WTC11 (cell line): ENCODE measurements at regions not wholly inside any gene's neighbourhood (a gene's known extent, or its start where the extent isn't known, plus 50 kb on each side); places are given as distances from the start of the nearest gene placed in this dataset.

ENCODE experiments used
- ATAC-seq: fragments of 200-7000 bp; cut with Tn5 transposase; 2 replicates; pipeline ENCODE4 v1.10.0; 2021; ENCODE audit warnings: mild to moderate bottlenecking, moderate library complexity
- CTCF ChIA-PET: fragments of 300-600 bp; sonication (Branson Sonifier 250); formaldehyde crosslinking; loops from one replicate; lab custom pipeline; 2021; ENCODE audit warnings: antibody characterized with exemption; lab: Charles Lee
- POLR2A ChIA-PET: fragments of 350-600 bp; sonication (Branson Sonifier 250); formaldehyde crosslinking; loops from one replicate; lab custom pipeline; 2021; ENCODE audit warnings: antibody characterized with exemption; lab: Charles Lee
- DNase-seq: peaks from one replicate; pipeline ENCODE4 v3.0.0; 2021; ENCODE audit warnings: low spot score
- H3K27ac Mint-ChIP-seq: 2 replicates; pipeline ENCODE4 v1.8.0; 2021; ENCODE audit warnings: mixed read lengths
- H3K27me3 Mint-ChIP-seq: 2 replicates; pipeline ENCODE4 v1.8.0; 2021; ENCODE audit warnings: low read depth, mild to moderate bottlenecking, moderate library complexity, mixed read lengths
- H3K36me3 Mint-ChIP-seq: 2 replicates; pipeline ENCODE4 v1.8.0; 2021; ENCODE audit warnings: mixed read lengths
- H3K4me1 Mint-ChIP-seq: 2 replicates; pipeline ENCODE4 v1.8.0; 2022; ENCODE audit warnings: mixed read lengths
- H3K4me3 Mint-ChIP-seq: 2 replicates; pipeline ENCODE4 v1.8.0; 2021; ENCODE audit warnings: mild to moderate bottlenecking, moderate library complexity, mixed read lengths
- H3K9me3 Mint-ChIP-seq: 2 replicates; pipeline ENCODE4 v1.8.0; 2021; ENCODE audit warnings: mixed read lengths
- ELF4 ChIP-seq: sonication (generic); formaldehyde crosslinking; IDR thresholded peaks from 2 replicates; pipeline ENCODE4 v1.8.1; 2022; ENCODE audit warnings: low read depth, mild to moderate bottlenecking, moderate library complexity, missing genetic modification reagents
- ERG ChIP-seq: fragments of 250-450 bp; sonication (Bioruptor Pico); IDR thresholded peaks from 2 replicates; pipeline ENCODE4 v1.8.0; 2021; ENCODE audit warnings: mild to moderate bottlenecking
- FOXJ3 ChIP-seq: sonication (generic); formaldehyde crosslinking; IDR thresholded peaks from 2 replicates; pipeline ENCODE4 v1.9.0; 2021; ENCODE audit warnings: missing genetic modification reagents, mild to moderate bottlenecking, borderline replicate concordance
- GTF2I ChIP-seq: fragments of 250-450 bp; sonication (Bioruptor Pico); conservative IDR thresholded peaks from 2 replicates; pipeline ENCODE4 v1.4.0; 2021; ENCODE audit warnings: mild to moderate bottlenecking
- HMGXB4 ChIP-seq: sonication (generic); formaldehyde crosslinking; IDR thresholded peaks from 2 replicates; pipeline ENCODE4 v1.8.1; 2023; ENCODE audit warnings: mild to moderate bottlenecking, moderate library complexity, missing genetic modification reagents
- MYBL2 ChIP-seq: sonication (generic); formaldehyde crosslinking; IDR thresholded peaks from 2 replicates; pipeline ENCODE4 v1.8.1; 2023; ENCODE audit warnings: mild to moderate bottlenecking, moderate library complexity, missing genetic modification reagents
- NFE2L1 ChIP-seq: sonication (generic); formaldehyde crosslinking; IDR thresholded peaks from 2 replicates; pipeline ENCODE4 v1.8.1; 2023; ENCODE audit warnings: missing genetic modification reagents
- TCF7 ChIP-seq: sonication (generic); formaldehyde crosslinking; IDR thresholded peaks from 2 replicates; pipeline ENCODE4 v1.8.0; 2022; ENCODE audit warnings: mild to moderate bottlenecking, low read depth, missing genetic modification reagents, moderate library complexity
- USF2 ChIP-seq: sonication (generic); formaldehyde crosslinking; IDR thresholded peaks from 2 replicates; pipeline ENCODE4 v1.8.1; 2023; ENCODE audit warnings: mild to moderate bottlenecking, missing genetic modification reagents, moderate library complexity
- ZNF263 ChIP-seq: sonication (generic); formaldehyde crosslinking; IDR thresholded peaks from 2 replicates; pipeline ENCODE4 v1.8.1; 2022; ENCODE audit warnings: low read depth, mild to moderate bottlenecking, moderate library complexity, missing genetic modification reagents
- ZSCAN18 ChIP-seq: fragments of 250-450 bp; sonication (Bioruptor Pico); IDR thresholded peaks from 2 replicates; pipeline ENCODE4 v2.1.2; 2022; ENCODE audit warnings: mild to moderate bottlenecking, moderate library complexity
- TF ChIP-seq, protein P1 (sequence below): sonication (generic); formaldehyde crosslinking; IDR thresholded peaks from 2 replicates; pipeline ENCODE4 v1.8.1; 2022; ENCODE audit warnings: mild to moderate bottlenecking, missing genetic modification reagents, moderate library complexity, borderline replicate concordance
- TF ChIP-seq, protein P2 (sequence below): fragments of 250-450 bp; sonication (Bioruptor Pico); IDR thresholded peaks from 2 replicates; pipeline ENCODE4 v1.9.0; 2021; ENCODE audit warnings: mild to moderate bottlenecking
- TF ChIP-seq, protein P3 (sequence below): sonication (generic); formaldehyde crosslinking; IDR thresholded peaks from 2 replicates; pipeline ENCODE4 v1.8.0; 2023; ENCODE audit warnings: missing genetic modification reagents
- TF ChIP-seq, protein P4 (sequence below): fragments of 250-450 bp; sonication (Bioruptor Pico); IDR thresholded peaks from 2 replicates; pipeline ENCODE4 v1.9.0; 2021; ENCODE audit warnings: mild to moderate bottlenecking, borderline replicate concordance
- TF ChIP-seq, protein P5 (sequence below): fragments of 250-450 bp; sonication (Bioruptor Pico); IDR thresholded peaks from 2 replicates; pipeline ENCODE4 v1.9.0; 2021; ENCODE audit warnings: mild to moderate bottlenecking

- Mint-ChIP-seq H3K27ac (no peak overlapping the region), H3K36me3 (peaks cover 4% of the 10 kb centered on the region), H3K4me3 (no peak overlapping the region), H3K4me1 (peaks cover 68% of the 10 kb centered on the region), H3K9me3 (peaks cover 9% of the 10 kb centered on the region), H3K27me3 (no peaks in the 10 kb centered on the region)
- ChIA-PET CTCF (no interaction called here), POLR2A (no interaction called here)
- TF ChIP-seq FOXJ3 (CRISPR knock-in tag) (no peak), ZNF263 (CRISPR knock-in tag) (no peak), ELF4 (CRISPR knock-in tag) (no peak), TCF7 (CRISPR knock-in tag) (no peak), USF2 (CRISPR knock-in tag) (no peak), HMGXB4 (CRISPR knock-in tag) (no peak), GTF2I (CRISPR knock-in tag) (no peak), ZSCAN18 (no peak), MYBL2 (no peak), NFE2L1 (no peak), ERG (CRISPR knock-in tag) (no peak)
- TF ChIP-seq, protein P1, sequence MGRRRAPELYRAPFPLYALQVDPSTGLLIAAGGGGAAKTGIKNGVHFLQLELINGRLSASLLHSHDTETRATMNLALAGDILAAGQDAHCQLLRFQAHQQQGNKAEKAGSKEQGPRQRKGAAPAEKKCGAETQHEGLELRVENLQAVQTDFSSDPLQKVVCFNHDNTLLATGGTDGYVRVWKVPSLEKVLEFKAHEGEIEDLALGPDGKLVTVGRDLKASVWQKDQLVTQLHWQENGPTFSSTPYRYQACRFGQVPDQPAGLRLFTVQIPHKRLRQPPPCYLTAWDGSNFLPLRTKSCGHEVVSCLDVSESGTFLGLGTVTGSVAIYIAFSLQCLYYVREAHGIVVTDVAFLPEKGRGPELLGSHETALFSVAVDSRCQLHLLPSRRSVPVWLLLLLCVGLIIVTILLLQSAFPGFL (CRISPR knock-in tag): no peak
- TF ChIP-seq, protein P2, sequence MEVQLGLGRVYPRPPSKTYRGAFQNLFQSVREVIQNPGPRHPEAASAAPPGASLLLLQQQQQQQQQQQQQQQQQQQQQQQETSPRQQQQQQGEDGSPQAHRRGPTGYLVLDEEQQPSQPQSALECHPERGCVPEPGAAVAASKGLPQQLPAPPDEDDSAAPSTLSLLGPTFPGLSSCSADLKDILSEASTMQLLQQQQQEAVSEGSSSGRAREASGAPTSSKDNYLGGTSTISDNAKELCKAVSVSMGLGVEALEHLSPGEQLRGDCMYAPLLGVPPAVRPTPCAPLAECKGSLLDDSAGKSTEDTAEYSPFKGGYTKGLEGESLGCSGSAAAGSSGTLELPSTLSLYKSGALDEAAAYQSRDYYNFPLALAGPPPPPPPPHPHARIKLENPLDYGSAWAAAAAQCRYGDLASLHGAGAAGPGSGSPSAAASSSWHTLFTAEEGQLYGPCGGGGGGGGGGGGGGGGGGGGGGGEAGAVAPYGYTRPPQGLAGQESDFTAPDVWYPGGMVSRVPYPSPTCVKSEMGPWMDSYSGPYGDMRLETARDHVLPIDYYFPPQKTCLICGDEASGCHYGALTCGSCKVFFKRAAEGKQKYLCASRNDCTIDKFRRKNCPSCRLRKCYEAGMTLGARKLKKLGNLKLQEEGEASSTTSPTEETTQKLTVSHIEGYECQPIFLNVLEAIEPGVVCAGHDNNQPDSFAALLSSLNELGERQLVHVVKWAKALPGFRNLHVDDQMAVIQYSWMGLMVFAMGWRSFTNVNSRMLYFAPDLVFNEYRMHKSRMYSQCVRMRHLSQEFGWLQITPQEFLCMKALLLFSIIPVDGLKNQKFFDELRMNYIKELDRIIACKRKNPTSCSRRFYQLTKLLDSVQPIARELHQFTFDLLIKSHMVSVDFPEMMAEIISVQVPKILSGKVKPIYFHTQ (CRISPR knock-in tag): no peak
- TF ChIP-seq, protein P3, sequence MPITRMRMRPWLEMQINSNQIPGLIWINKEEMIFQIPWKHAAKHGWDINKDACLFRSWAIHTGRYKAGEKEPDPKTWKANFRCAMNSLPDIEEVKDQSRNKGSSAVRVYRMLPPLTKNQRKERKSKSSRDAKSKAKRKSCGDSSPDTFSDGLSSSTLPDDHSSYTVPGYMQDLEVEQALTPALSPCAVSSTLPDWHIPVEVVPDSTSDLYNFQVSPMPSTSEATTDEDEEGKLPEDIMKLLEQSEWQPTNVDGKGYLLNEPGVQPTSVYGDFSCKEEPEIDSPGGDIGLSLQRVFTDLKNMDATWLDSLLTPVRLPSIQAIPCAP: no peak
- TF ChIP-seq, protein P4, sequence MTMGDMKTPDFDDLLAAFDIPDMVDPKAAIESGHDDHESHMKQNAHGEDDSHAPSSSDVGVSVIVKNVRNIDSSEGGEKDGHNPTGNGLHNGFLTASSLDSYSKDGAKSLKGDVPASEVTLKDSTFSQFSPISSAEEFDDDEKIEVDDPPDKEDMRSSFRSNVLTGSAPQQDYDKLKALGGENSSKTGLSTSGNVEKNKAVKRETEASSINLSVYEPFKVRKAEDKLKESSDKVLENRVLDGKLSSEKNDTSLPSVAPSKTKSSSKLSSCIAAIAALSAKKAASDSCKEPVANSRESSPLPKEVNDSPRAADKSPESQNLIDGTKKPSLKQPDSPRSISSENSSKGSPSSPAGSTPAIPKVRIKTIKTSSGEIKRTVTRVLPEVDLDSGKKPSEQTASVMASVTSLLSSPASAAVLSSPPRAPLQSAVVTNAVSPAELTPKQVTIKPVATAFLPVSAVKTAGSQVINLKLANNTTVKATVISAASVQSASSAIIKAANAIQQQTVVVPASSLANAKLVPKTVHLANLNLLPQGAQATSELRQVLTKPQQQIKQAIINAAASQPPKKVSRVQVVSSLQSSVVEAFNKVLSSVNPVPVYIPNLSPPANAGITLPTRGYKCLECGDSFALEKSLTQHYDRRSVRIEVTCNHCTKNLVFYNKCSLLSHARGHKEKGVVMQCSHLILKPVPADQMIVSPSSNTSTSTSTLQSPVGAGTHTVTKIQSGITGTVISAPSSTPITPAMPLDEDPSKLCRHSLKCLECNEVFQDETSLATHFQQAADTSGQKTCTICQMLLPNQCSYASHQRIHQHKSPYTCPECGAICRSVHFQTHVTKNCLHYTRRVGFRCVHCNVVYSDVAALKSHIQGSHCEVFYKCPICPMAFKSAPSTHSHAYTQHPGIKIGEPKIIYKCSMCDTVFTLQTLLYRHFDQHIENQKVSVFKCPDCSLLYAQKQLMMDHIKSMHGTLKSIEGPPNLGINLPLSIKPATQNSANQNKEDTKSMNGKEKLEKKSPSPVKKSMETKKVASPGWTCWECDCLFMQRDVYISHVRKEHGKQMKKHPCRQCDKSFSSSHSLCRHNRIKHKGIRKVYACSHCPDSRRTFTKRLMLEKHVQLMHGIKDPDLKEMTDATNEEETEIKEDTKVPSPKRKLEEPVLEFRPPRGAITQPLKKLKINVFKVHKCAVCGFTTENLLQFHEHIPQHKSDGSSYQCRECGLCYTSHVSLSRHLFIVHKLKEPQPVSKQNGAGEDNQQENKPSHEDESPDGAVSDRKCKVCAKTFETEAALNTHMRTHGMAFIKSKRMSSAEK (CRISPR knock-in tag): no peak
- TF ChIP-seq, protein P5, sequence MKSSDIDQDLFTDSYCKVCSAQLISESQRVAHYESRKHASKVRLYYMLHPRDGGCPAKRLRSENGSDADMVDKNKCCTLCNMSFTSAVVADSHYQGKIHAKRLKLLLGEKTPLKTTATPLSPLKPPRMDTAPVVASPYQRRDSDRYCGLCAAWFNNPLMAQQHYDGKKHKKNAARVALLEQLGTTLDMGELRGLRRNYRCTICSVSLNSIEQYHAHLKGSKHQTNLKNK (CRISPR knock-in tag): no peak
- DNase-seq (no peak), ATAC-seq (no peak)
These were observed 276.2 kb upstream of the CTNNB1 start for GRCh38 chr3:40923143-40923542.
